ENCODE measurements at regions not wholly inside any gene's neighbourhood (a gene's known extent, or its start where the extent isn't known, plus 50 kb on each side); places are given as distances from the start of the nearest gene placed in this dataset.
"Not testable (repeated sequence)": the region's sequence is repeated elsewhere in the genome, so short reads cannot be mapped to it uniquely, and the experiment has no call there.

DNA sequence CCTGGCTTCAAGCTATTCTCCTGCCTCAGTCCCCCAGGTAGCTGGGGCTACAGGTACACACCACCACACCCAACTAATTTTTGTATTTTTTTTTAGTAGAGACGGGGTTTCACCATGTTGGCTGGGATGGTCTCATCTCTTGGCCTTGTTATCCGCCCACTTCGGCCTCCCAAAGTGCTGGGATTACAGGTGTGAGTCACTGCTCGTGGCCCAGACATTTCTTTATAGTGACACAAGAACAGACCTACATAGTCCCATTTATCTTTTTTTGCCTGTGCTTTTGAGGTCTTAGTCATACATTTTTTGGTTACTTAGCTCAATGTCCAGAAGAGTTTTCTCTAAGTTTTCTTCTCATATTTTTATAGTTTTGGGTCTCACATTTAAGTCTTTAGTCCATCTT is 247.4 kb downstream of the SYT10 start:
- DNase-seq, result no peak

DNA sequence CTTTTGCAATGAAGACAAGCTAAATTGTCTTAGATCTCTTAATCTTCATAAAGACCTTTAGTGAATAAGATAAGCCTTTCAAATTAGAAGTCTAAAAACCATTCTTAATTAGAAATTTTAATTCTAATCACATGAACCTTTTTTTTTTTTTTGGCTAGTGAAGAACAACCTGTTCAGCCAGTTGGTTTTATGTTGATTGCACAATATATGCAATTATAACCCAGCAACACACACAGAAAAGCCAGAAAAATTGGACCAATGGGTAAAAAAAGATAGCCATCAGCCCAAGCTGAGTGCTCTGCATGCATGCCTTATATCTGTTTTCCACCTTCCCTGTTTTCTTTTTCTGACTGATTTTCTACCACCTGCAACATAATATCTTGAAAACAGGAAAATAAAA is 252.2 kb downstream of the SYT10 start:
- no peak for DNase-seq

DNA sequence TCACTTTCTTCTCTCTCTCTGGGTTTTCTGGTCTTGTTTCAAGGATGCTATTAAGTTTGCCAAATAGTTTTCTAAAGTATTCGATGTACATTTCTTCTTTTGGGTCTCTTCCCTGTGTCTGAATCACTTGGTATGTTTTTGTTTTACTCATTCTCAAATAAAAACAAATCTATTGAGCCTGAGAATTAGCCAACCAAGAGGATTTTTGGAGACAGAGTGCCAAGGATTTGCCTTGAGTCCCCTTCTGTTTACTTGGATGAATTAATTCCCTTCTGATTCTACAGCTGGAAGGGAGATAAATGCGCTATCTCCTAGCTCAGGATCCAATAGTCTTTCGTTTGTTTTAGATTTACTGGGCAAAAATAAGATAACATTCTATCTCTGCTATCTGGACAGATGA is 255.5 kb downstream of the SYT10 start:
- DNase-seq, result peak in 1 of 3 donors; percentile 11

DNA sequence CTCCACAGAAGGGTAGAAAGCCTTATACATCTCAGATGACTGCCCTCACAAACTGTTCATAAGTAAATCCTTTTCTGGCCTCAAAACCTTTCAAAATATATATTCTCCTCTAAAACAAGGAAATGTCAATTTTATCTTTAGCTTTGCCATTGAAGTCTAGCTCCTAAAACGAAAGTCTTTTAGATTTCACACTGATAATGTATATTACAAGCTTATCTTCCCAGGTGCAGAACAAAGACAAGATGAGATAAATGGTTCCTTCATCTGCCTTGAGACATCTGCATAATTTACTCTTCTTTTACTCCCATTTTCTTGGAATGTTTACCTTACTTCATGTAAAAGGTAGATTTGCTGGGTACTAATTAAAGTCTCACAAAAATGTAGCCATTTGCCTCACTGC is 257.1 kb downstream of the SYT10 start:
- no peak for DNase-seq

DNA sequence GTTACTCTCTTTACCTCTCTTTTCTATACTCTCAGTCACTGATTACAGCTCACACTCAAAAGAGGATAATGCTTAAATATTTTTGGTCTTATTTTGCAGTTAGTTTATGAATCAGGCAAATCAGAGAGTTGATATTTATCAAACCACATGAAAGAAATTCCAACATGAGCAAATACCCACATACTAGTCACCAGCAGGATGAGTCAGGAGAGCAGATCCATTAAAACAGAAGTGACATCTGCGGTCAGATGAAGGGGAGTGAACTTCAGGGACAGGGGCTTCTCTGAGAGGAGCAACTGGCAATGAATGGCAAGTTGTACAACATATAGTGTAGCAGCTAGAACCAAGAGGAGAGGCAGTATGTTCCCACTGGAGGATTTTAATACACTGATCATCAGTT is 258.7 kb downstream of the SYT10 start:
- DNase-seq, result no peak

DNA sequence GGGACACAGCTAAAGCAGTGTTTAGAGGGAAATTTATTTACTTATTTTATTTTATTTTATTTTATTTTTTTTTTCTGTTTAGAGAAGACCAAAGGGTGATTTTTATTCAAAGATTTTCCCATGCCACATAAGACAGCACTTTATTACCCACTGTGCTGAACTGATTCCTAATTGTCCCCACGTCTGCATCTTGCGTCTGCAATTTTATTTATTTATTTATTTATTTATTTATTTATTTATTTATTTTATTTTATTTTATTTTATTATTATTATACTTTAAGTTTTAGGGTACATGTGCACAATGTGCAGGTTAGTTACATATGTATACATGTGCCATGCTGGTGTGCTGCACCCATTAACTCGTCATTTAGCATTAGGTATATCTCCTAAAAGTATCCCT is 269.7 kb upstream of the PKP2 start:
- DNase-seq, result not testable (repeated sequence)

DNA sequence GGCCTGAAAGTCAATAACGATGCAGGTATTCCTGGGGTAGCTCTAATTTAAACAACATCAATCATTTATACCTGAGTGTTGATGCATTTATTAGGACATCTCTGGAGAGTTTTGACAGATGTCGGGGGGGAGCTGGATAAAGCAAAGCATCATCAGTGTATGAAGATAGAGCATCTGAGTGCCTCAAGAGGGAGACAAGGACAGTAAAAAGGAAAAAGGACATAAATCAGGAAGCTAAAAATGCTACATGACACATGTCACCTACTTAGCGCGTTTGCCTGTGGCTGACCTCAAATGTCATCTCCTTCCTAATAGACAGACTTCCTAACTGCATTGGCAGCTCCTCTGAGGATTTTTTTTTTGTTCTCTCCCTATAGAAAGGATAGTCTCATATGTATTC is 259.5 kb upstream of the PKP2 start:
- no peak for DNase-seq

DNA sequence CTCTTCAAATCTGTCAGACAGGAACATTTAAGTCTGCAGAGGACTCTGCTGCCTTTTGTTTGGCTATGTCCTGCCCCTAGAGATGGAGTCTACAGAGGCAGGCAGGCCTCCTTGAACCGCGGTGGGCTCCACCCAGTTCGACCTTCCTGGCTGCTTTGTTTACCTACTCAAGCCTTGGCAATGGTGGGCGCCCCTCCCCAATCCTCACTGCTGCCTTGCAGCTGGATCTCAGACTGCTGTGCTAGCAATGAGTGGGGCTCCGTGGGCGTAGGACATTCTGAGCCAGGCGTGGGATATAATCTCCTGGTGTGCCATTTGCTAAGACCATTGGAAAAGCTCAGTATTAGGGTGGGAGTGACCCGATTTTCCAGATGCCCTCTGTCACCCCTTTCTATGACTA is 250.7 kb upstream of the PKP2 start:
- DNase-seq, result not testable (repeated sequence)

DNA sequence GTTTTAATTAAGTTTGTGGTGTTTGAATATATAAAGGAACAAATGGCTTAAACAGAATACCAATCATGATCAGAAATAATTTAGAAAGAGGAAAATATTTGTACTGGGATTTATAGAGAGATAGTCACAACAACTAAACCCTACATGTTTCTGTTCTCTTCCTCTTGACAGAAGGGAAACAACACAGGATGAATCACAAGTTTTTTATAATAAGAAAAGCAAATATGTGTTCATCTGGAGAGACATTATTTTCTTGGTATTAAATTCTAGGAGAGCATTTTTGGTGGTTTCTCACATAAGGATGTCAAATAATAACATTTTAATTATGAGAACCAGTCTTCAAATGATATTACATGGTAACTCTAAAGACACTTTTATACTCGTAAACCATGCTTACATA is 232.9 kb upstream of the PKP2 start:
- no peak for DNase-seq

DNA sequence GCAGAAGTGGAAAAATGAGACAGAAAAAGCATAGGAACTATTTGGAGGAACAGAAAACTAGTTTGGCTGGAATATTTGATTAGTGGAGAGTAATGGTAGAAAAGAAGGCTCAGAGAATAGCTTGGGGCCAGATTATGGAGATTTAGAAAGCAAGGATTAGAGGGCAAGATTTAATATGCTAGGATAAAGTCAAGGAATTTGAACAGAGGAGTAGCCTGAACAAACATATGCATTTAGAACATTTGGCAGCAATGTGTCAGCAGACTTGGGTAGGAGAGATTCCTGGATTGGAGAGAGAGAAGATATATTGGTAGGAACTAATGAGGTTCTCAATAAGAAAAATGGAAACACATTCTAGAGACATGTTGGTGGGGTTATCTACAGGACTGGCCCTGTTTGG is 229.2 kb upstream of the PKP2 start:
- no peak for DNase-seq

DNA sequence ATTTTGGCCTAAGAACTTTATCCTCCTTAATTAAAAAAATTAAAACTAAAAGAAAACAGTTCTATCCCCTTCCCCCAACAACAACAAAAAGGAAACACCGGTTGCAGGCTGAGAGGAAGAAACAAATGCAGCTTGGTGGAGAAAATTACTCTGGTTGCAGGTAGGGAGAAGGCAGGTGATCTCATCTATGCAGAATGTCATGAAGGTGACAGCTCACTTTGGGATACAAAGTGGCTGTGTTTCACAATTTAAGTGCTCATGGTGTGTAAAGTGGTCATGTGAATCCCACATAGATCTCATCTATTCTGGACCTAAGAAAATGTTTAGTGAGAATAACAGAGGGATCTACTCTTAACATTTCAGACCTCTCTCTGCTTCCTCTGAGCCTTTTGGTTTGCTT is 219.7 kb upstream of the PKP2 start:
- no peak for DNase-seq

DNA sequence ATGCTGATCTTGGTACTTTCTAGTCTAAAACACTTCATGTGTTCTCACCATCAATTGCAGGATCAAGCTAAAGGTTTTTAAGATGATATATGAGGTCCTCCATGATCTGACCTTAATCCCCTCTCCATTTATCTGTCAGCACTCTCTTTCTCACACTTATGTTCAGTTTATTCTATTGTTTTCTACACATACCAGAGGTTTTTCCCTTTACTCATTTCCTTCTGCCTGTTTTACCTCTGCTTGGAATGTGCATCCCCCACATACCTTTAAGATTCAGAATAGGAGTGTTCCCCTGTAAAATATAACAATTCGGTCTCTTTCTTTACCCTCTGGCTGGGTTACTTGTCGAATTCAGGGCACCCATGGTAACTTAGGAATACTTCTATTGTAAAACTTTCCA is 219.1 kb upstream of the PKP2 start:
- DNase-seq, result no peak

DNA sequence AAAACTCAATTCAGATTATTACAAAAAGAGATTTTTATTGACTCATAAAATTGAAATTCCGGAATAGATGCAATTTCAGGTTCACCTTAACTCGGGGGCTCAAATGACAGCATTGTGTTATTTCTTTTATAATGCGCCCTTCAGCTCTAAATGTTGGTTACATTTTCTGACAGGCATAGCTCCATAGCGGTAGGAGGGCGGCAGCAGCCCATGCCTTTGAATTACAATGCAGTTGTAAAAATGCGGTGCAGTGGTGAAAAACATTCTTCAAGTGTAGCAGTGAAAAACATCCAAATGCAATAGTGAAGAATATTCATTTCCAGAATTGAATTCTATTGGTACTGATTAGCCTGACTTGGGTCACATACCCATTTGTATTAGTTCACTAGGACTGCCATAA is 215.3 kb upstream of the PKP2 start:
- no peak for DNase-seq

DNA sequence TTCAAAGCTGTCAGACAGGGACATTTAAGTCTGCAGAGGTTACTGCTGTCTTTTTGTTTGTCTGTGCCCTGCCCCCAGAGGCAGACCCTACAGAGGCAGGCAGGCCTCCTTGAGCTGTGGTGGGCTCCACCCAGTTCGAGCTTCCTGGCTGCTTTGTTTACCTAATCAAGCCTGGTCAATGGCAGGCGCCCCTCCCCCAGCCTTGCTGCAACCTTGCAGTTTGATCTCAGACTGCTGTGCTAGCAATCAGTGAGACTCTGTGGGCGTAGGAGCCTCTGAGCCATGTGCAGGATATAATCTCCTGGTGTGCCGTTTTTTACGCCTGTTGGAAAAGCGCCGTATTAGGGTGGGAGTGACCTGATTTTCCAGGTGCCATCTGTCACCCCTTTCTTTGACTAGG is 211.2 kb upstream of the PKP2 start:
- DNase-seq, result not testable (repeated sequence)

DNA sequence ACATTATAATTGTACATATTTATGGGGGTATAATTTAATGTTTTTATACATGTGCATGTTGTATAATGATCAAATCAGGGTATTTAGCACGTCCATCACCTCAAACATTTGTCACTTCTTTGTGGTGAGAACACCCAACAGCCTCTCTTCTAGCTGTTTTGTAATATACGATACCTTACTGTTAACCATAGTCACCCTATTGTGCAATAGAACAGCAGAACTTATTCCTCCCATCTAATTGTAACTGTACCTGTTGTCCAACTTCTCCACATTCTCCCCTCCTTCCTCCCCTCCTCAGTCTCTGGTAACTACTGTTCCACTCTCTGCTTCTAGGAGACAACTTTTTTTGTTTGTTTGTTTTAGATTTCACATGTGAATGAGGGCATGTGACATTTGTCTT is 197.0 kb upstream of the PKP2 start:
- DNase-seq, result no peak

DNA sequence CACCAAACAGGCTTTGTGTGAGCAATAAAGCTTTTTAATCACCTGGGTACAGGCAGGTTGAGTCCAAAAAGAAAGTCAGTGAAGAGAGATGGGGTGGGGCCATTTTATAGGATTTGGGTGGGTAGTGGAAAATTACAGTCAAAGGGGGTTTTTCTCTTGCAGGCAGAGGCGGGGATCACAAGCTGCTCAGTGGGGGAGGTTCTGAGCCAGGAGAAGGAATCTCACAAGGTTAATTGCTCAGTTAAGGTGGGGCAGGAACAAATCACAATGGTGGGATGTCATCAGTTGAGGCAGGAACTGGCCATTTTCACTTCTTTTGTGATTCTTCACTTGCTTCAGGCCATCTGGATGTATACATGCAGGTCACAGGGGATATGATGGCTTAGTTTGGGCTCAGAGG is 191.3 kb upstream of the PKP2 start:
- not testable (repeated sequence) for DNase-seq

DNA sequence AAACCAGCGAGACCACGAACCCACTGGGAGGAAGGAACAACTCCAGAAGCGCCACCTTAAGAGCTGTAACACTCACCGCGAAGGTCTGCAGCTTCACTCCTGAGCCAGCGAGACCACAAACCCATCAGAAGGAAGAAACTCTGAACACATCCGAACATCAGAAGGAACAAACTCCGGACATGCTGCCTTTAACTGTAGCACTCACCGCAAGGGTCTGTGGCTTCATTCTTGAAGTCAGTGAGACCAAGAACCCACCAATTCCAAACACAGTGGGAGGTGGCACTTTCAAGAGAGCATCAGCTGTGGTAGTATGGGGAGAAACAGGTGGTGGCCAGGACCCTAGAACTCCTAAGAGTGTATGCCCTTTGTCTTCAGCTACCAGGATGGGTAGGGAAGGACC is 179.8 kb upstream of the PKP2 start:
- not testable (repeated sequence) for DNase-seq

DNA sequence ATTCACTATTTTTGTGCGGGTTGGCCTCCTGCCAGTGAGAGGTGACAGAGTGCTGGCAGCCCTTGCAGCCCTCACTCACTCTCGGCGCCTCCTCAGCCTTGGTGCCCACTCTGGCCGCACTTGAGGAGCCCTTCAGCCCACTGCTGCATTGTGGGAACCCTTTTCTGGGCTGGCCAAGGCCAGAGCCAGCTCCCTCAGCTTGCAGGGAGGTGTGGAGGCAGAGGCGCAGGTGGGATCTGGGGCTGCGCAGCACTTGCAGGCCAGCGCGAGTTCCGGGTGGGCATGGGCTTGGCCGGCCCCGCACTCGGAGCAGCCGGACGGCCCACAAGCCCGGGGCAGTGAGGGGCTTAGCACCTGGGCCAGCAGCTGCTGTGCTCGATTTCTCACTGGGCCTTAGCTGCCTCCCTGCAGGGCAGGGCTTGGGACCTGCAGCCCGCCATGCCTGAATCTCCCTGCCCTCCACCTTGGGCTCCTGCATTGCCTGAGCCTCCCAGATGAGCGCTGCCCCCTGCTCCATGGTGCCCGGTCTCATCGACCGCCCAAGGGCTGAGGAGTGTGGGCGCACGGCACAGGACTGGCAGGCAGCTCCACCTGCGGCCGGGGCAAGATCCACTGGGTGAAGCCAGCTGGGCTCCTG is 178.7 kb upstream of the PKP2 start:
- DNase-seq, result not testable (repeated sequence)

DNA sequence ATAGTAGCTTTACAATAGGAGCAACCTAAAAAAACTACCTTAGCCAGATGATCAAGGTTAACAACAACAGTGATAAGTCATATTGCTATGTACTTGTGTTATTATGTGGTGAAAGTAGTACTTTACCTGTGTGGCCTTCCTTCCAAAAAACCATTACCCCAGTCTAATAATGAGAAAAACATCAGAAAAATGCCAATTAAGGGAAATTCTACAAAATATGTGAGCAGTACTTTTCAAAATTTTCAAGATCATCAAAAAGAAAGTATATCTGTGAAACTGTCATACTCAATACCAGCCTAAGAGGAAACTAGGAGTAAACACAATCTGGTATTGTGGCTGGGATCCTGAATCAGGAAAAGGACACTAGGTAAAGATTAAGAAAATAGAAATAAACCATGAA is 165.3 kb upstream of the PKP2 start:
- no peak for DNase-seq

DNA sequence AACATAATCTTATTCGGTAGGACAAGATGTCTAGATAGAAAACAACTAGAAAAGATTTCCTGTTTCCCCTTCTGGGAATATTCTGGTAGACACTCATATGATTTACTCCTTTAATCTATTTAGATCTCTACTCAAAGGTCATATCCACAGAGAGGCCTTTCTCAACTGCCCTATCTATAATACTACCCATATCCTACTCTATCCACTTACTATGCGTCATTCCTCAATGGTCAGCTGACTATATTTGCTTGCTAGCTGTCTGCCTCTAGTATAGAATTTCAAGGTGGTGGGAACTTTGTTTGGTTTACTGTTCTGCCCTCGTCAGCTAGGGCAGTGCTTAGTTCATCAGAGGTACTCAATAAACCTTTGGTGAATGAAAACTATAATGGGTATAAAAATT is 157.8 kb upstream of the PKP2 start:
- no peak for DNase-seq

DNA sequence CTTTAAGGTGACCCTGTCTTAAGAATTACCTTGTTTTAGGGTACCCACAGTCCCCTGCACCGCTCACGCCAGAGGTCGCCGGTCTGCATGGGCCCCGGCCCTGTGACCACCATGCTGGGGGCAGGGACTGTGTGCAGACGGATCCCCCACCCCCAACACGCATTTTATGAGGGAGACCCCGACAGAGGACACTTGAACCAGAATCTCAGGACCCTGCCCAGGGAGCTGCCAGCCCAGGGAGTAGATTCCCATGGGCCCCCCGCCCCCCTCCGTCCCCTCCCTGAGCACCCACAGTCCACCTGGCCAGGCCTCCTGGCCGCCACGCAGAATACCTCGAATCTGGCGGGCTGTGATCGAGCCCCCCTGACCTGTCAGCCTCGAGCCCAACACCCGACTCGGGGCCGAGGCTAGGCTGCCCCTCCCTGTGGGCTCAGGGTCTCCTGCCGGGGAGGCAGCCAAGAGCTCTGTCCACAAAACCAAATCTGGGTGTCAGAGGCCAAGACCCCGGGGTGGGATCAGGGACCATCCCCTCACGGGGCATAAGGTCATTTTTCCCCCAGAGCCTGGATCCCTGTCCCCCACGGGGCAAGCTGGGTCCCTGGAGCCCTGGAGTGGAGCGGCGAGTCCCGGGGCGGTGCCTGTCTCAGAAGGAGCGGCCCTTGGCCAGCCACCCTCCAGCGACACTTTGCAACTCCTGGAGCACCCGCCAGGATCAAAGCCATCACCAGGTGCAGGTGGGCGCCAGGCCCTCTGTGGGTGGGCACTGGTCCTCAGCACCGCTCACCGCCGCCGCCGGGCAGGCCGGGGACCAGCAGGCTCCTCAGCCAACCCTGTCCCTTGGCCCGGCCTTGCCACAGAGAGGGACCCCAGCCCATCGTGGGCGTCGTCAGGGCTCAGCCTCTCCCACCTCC is 155.8 kb upstream of the PKP2 start:
- DNase-seq, result no peak

DNA sequence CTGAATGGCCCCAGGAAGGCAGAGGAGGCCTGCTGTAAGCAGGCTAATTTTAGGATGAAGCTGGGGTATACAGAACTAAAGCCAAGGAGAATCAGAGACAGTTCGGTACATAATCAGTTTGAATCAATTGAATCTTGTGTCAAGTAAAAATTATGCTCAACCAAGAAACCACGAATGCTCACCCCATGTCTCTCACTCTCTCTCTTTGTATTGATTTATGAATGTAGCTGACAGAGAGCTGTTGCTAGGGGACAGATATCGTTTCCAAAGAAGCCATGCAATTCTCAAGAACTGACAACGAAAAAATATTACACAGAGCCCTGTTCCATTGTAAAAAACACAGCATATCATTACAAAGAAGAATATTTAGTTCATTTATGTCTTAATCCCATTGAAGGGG is 151.1 kb upstream of the PKP2 start:
- DNase-seq, result no peak

DNA sequence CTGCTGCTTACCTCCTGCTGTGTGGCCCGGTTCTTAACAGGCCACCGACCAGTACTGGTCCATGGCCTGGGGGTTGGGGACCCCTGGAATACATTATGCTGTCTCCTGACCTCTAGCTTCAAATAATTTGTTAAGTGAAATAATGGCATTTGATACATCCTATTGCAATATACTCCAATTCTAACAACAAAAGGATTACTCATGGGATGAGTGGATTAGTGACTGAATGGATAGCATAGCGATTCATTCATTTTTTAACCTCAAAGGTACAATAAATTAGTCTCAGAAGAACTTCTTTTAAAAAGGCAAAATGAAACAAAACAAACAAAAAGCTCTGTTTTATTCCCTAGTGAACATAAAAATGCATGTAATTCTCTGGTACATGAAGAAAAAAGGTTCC is 147.9 kb upstream of the PKP2 start:
- DNase-seq, result no peak

DNA sequence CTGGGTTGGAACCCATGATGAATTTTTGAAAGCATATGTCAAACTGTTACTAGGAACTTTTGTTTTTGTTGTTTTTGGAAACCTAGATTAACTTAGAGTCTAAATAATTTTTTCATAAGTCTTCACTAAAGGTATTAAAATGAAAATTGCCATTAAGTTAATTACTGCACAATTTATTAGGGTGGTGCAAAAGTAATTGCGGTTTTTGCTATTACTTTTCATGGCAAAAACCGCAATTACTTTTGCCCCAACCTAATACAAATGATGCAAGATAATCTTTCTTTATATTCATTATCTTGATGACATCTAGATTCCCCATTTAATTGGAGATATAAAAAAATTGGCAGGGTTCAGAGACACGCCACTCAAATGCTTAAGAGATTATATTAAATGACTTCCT is 145.0 kb upstream of the PKP2 start:
- no peak for DNase-seq

Measured in muscle of back (tissue), 3 donors.